BJ (cell line): ENCODE measurements at regions not wholly inside any gene's neighbourhood (a gene's known extent, or its start where the extent isn't known, plus 50 kb on each side); places are given as distances from the start of the nearest gene placed in this dataset. TPM values are rescaled to one million over a fixed set of nuclear protein-coding genes. Genes with fewer than 3 reads are reported as not detected.

ENCODE experiments used
- CTCF ChIA-PET: fragments of 350-600 bp; formaldehyde crosslinking; extraction: SDS; loops from one replicate; lab custom pipeline; 2021; ENCODE audit warnings: antibody characterized with exemption, inconsistent platforms; lab: Yijun Ruan, JAX
- POLR2A ChIA-PET: fragments of 300-600 bp; sonication (Branson Sonifier 250); formaldehyde crosslinking; extraction: SDS; loops from one replicate; lab custom pipeline; 2021; ENCODE audit warnings: antibody characterized with exemption; lab: Charles Lee
- DNase-seq: peaks from one replicate; pipeline ENCODE4 v3.0.0-alpha.2; 2011; ENCODE audit warnings: low read depth
- H3K27me3 ChIP-seq: 2 replicates; pipeline ENCODE4 v1.6.0; 2011; ENCODE audit warnings: low read length; ENCODE audit not compliant: control insufficient read depth, insufficient read depth
- H3K36me3 ChIP-seq: 2 replicates; pipeline ENCODE4 v1.5.1; 2011; ENCODE audit warnings: low read length; ENCODE audit not compliant: control insufficient read depth, insufficient read depth
- H3K4me3 ChIP-seq: 2 replicates; pipeline ENCODE4 v1.5.1; 2011; ENCODE audit warnings: low read depth, mild to moderate bottlenecking, control low read depth, low read length
- CTCF ChIP-seq: IDR thresholded peaks from 2 replicates; pipeline ENCODE4 v1.5.1; 2011; ENCODE audit warnings: low read depth, mild to moderate bottlenecking, control low read depth, inconsistent platforms, low read length, moderate library complexity; ENCODE audit not compliant: insufficient read depth
- small RNA-seq: library from RNA; depleted of rRNA; stranded (forward); fragments of <200 nt; gene quantifications from one replicate; pipeline ENCODE3, GENCODE V24; 2012; ENCODE audit warnings: low replicate concordance, low read depth; ENCODE audit not compliant: insufficient read length

DNA sequence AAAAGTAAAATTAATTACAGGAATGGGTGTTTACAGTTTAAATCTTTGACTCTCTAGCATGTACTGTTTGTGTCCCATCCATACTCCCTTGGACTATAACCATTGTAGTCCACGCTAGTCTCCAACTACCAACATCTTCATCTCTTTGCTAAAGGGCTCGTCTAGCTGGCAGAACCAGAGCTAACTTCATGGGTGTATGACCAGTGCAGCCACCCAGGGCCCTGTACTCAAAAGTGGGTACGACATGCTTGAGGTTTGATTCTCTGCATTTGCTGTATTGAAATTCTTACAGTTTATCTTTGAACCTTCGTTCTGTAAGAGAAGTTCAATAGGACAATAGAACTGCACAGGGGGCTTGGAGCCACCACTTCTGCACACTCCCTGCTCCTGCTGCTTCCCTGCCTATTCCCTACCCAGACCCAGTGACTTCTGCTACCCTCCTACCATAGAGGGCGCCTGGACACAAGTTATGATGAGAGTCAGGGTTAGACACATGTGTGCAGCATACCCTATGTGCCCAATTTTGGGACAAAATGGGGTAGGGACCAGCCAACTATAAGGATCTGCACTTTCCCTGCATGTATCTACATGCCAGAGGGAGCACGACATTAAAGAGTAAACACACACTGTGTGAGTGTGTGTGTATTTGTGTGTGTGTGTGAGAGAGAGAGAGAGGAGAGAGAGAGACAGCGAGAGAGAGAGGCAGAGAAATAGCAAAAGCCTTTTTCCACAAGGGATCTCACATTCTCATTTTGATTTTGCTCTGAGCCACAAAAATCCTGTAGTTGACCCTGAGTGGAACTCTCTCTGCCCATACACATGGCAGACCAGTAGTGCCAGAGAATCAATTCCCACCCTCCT lies 59.0 kb upstream of the NECTIN3 start:
- no peak for TF ChIP-seq CTCF
- Histone ChIP-seq H3K36me3 (no peaks in the 10 kb centered on the region), H3K4me3 (no peak overlapping the region), H3K27me3 (no peaks in the 10 kb centered on the region)
- POLR2A ChIA-PET: no interaction called here
- DNase-seq: no peak
- CTCF ChIA-PET: no interaction called here

Small RNA genes lying in the stretch of these regions (small RNA-seq; reads per million reads assigned to genes)
- gene AC078918.1 (not detected), gene MIR4445 (not detected), gene RF00019 (not detected), gene RNU6ATAC15P (not detected)
